ENCODE measurements at regions not wholly inside any gene's neighbourhood (a gene's known extent, or its start where the extent isn't known, plus 50 kb on each side); places are given as distances from the start of the nearest gene placed in this dataset.

- FAIRE-seq = no peak
These were observed 856.3 kb downstream of the SUCLG1 start for GRCh38 chr2:83602753-83603152.

GRCh38 chr2:83596592-83597282, 862.3 kb downstream of the SUCLG1 start:
- no peak for FAIRE-seq

GRCh38 chr2:83595926-83596325, 863.2 kb downstream of the SUCLG1 start:
- no peak for FAIRE-seq

GRCh38 chr2:83595121-83595690, 863.9 kb downstream of the SUCLG1 start:
- peak; percentile 80 for FAIRE-seq

- FAIRE-seq = no peak
These were observed 864.6 kb downstream of the SUCLG1 start for GRCh38 chr2:83594241-83595120.

- no peak for FAIRE-seq
These were observed 871.8 kb downstream of the SUCLG1 start for GRCh38 chr2:83587309-83587708.

GRCh38 chr2:83585250-83585649, 873.8 kb downstream of the SUCLG1 start:
- no peak for FAIRE-seq

GRCh38 chr2:83584672-83585071, 874.4 kb downstream of the SUCLG1 start:
- no peak for FAIRE-seq

- no peak for FAIRE-seq
These were observed 876.5 kb downstream of the SUCLG1 start for GRCh38 chr2:83582589-83582988.

GRCh38 chr2:83579507-83579906, 879.6 kb downstream of the SUCLG1 start:
- FAIRE-seq = no peak

GRCh38 chr2:83578405-83578804, 880.7 kb downstream of the SUCLG1 start:
- FAIRE-seq = no peak

- no peak for FAIRE-seq
These were observed 884.5 kb downstream of the SUCLG1 start for GRCh38 chr2:83574614-83575013.

GRCh38 chr2:83573060-83573459, 886.0 kb downstream of the SUCLG1 start:
- FAIRE-seq = no peak

GRCh38 chr2:83572400-83572799, 886.7 kb downstream of the SUCLG1 start:
- no peak for FAIRE-seq

- FAIRE-seq = no peak
These were observed 891.5 kb downstream of the SUCLG1 start for GRCh38 chr2:83567551-83567950.

- FAIRE-seq = peak; percentile 21
These were observed 893.5 kb downstream of the SUCLG1 start for GRCh38 chr2:83565626-83566025.

- FAIRE-seq = peak; percentile 89
These were observed 893.9 kb downstream of the SUCLG1 start for GRCh38 chr2:83565181-83565580.

- no peak for FAIRE-seq
These were observed 897.5 kb downstream of the SUCLG1 start for GRCh38 chr2:83561592-83561991.

- no peak for FAIRE-seq
These were observed 922.5 kb downstream of the SUCLG1 start for GRCh38 chr2:83536556-83536955.

GRCh38 chr2:83534416-83534815, 924.7 kb downstream of the SUCLG1 start:
- no peak for FAIRE-seq

- no peak for FAIRE-seq
These were observed 927.8 kb downstream of the SUCLG1 start for GRCh38 chr2:83531206-83531826.

GRCh38 chr2:83528767-83529166, 930.3 kb downstream of the SUCLG1 start:
- FAIRE-seq = no peak

GRCh38 chr2:83522891-83523493, 936.1 kb downstream of the SUCLG1 start:
- no peak for FAIRE-seq

Measured in endometrium (tissue), 2 donors.